ENCODE measurements at regions not wholly inside any gene's neighbourhood (a gene's known extent, or its start where the extent isn't known, plus 50 kb on each side); places are given as distances from the start of the nearest gene placed in this dataset.

DNA sequence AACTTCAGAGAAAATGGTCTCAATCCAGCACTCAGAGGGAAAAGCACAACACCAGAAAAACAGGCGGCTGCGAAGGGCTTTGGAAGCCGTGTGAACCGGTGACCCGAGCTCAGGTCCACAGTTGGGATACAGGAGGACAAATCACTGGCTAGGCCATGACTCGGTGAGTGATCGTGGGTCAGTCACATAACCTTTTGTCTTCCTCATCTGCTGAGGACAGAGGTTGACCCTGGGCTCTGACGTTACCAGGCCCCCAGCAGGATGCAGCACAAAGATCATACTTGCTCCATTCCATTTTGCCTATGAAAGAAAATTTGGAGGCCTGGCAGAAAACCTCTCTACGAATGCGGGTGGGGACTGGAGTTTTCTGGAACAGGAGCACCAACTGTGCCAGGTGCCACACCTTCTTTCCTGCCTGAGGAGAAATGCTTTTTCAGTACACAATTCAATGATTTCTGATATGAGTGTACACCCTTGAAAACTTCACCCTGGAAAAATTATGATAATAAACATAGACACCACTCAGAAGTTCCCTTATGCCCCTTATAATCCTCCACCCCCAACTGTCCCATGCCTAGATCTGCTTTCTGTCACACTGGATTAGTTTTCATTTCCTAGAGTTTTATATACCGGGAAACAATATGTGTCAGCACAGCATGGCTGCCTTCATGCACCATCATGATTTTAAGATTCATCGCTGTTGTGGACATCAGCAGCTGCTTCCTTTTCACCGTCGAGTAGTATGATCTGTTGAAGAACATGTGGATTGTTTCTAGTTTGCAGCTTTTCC lies 85.3 kb upstream of the RALGAPA2 start:
- H3K4me3 ChIP-seq (ENCODE audit: low read depth in 2 of 2, low read length in 2 of 2) = no peak overlapping the region
- H3K27ac ChIP-seq (ENCODE audit: low read length) = no peak overlapping the region
- intact Hi-C loops (cut with micrococcal nuclease; ENCODE audit: unreplicated experiment) (no loop called here), in situ Hi-C loops (cut with HindIII; ENCODE audit: low pct_unique_long_range_greater_than_20kb, low sequenced_read_pairs) (no loop called here)
- no peak for DNase-seq (ENCODE audit: low read depth, low spot score)
- H3K9me3 ChIP-seq (ENCODE audit: control insufficient read depth, insufficient read depth, low read depth, low read length) = no peaks in the 10 kb centered on the region
- no TSS peak for BruUV-seq (replicated peaks)
- no peak for ATAC-seq
- TF ChIP-seq TCF7L2 (IDR thresholded peaks at IDR 0.05; ENCODE audit: low read depth, low read length) (no peak), POLR2AphosphoS5 (IDR thresholded peaks at IDR 0.05; ENCODE audit: low read depth, low read length) (no peak), SIN3A (IDR thresholded peaks at IDR 0.05; ENCODE audit: borderline replicate concordance, insufficient read depth, low read depth, low read length) (no peak)
- TF ChIP-seq, protein P1, sequence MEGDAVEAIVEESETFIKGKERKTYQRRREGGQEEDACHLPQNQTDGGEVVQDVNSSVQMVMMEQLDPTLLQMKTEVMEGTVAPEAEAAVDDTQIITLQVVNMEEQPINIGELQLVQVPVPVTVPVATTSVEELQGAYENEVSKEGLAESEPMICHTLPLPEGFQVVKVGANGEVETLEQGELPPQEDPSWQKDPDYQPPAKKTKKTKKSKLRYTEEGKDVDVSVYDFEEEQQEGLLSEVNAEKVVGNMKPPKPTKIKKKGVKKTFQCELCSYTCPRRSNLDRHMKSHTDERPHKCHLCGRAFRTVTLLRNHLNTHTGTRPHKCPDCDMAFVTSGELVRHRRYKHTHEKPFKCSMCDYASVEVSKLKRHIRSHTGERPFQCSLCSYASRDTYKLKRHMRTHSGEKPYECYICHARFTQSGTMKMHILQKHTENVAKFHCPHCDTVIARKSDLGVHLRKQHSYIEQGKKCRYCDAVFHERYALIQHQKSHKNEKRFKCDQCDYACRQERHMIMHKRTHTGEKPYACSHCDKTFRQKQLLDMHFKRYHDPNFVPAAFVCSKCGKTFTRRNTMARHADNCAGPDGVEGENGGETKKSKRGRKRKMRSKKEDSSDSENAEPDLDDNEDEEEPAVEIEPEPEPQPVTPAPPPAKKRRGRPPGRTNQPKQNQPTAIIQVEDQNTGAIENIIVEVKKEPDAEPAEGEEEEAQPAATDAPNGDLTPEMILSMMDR (IDR thresholded peaks at IDR 0.05) = no peak
- TF ChIP-seq, protein P2, sequence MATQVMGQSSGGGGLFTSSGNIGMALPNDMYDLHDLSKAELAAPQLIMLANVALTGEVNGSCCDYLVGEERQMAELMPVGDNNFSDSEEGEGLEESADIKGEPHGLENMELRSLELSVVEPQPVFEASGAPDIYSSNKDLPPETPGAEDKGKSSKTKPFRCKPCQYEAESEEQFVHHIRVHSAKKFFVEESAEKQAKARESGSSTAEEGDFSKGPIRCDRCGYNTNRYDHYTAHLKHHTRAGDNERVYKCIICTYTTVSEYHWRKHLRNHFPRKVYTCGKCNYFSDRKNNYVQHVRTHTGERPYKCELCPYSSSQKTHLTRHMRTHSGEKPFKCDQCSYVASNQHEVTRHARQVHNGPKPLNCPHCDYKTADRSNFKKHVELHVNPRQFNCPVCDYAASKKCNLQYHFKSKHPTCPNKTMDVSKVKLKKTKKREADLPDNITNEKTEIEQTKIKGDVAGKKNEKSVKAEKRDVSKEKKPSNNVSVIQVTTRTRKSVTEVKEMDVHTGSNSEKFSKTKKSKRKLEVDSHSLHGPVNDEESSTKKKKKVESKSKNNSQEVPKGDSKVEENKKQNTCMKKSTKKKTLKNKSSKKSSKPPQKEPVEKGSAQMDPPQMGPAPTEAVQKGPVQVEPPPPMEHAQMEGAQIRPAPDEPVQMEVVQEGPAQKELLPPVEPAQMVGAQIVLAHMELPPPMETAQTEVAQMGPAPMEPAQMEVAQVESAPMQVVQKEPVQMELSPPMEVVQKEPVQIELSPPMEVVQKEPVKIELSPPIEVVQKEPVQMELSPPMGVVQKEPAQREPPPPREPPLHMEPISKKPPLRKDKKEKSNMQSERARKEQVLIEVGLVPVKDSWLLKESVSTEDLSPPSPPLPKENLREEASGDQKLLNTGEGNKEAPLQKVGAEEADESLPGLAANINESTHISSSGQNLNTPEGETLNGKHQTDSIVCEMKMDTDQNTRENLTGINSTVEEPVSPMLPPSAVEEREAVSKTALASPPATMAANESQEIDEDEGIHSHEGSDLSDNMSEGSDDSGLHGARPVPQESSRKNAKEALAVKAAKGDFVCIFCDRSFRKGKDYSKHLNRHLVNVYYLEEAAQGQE (IDR thresholded peaks at IDR 0.05; ENCODE audit: insufficient read depth in 1 of 2, low read depth in 2 of 2, low read length in 1 of 2) = no peak
- CTCF ChIA-PET = interaction anchor here (0.5 kb wide), 1 partner anchor 694 kb away, joined by 3 read pairs; no protein-coding TSS in a partner anchor
- 0 out of 2 replicates have a peak, but pooled peaks cover 3% of the 10 kb centered on the region for H3K27me3 ChIP-seq (ENCODE audit: control insufficient read depth, insufficient read depth, low read length)
- no peaks in the 10 kb centered on the region for H3K4me1 ChIP-seq (ENCODE audit: control insufficient read depth, insufficient read depth, low read length)
- POLR2A ChIA-PET = no interaction called here
- H3K36me3 ChIP-seq (ENCODE audit: control insufficient read depth, insufficient read depth, low read length) = no peaks in the 10 kb centered on the region

DNA sequence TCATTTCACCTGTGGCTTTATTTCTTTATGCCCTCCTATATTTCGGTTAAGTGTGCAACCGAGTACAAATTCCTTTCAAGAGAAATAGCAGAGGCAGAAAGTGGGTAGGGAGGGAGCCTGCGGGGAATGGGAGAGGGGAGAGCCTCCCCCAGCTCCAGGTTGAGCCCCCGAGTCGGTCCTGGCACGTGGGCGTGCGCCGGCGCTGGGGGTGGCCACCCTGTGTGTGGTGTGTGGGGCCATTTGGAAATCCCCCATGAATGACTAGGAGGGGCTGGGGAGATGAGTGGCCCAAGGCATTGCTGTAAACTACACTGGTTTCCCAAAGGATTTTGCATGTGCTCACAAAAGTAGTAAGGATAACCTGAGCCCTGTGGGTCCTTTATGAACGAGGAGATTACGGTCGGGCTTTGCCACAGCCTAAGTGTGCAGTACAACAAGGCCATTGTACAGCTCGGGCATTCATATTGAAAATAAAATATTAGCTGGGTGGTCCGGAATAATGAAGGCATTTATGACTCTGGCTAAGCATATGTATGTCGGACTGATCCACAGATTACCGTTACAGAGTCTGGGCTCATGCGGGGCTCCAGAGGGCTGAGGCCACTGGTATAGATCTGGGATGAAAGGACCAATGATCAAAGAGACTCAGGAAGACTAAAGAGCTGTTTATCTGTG lies 84.5 kb upstream of the RALGAPA2 start:
- Histone ChIP-seq H3K27me3 (ENCODE audit: control insufficient read depth, insufficient read depth, low read length) (0 out of 2 replicates have a peak, but pooled peaks cover 3% of the 10 kb centered on the region), H3K4me1 (ENCODE audit: control insufficient read depth, insufficient read depth, low read length) (no peaks in the 10 kb centered on the region), H3K36me3 (ENCODE audit: control insufficient read depth, insufficient read depth, low read length) (no peaks in the 10 kb centered on the region), H3K4me3 (ENCODE audit: low read depth in 2 of 2, low read length in 2 of 2) (no peak overlapping the region), H3K27ac (ENCODE audit: low read length) (no peak overlapping the region), H3K9me3 (ENCODE audit: control insufficient read depth, insufficient read depth, low read depth, low read length) (no peaks in the 10 kb centered on the region)
- in situ Hi-C loops (cut with HindIII; ENCODE audit: low pct_unique_long_range_greater_than_20kb, low sequenced_read_pairs) = no loop called here
- TF ChIP-seq TCF7L2 (IDR thresholded peaks at IDR 0.05; ENCODE audit: low read depth, low read length) (no peak), SIN3A (IDR thresholded peaks at IDR 0.05; ENCODE audit: borderline replicate concordance, insufficient read depth, low read depth, low read length) (no peak), POLR2AphosphoS5 (IDR thresholded peaks at IDR 0.05; ENCODE audit: low read depth, low read length) (no peak)
- TF ChIP-seq, protein P2 (IDR thresholded peaks at IDR 0.05; ENCODE audit: insufficient read depth in 1 of 2, low read depth in 2 of 2, low read length in 1 of 2) = no peak
- TF ChIP-seq, protein P1 (IDR thresholded peaks at IDR 0.05) = no peak
- POLR2A ChIA-PET = no interaction called here
- CTCF ChIA-PET = interaction anchor here (0.5 kb wide), 1 partner anchor 695 kb away, joined by 3 read pairs; no protein-coding TSS in a partner anchor
- DNase-seq (ENCODE audit: low read depth, low spot score) (no peak), ATAC-seq (no peak)
- no TSS peak for BruUV-seq (replicated peaks)
- intact Hi-C loops (cut with micrococcal nuclease; ENCODE audit: unreplicated experiment) = no loop called here
